GM21390 (cell line): ENCODE measurements at regions not wholly inside any gene's neighbourhood (a gene's known extent, or its start where the extent isn't known, plus 50 kb on each side); places are given as distances from the start of the nearest gene placed in this dataset.

Source experiments
- ATAC-seq: cut with Tn5 transposase; IDR thresholded peaks from one replicate; pipeline ENCODE4 v1.9.1; 2021; ENCODE audit not compliant: unreplicated experiment

- ATAC-seq: no peak
Observed at GRCh38 chr5:175805256-175806011, 65.9 kb upstream of the CPLX2 start.

GRCh38 chr5:175808711-175809110, 62.7 kb upstream of the CPLX2 start:
- ATAC-seq: no peak

GRCh38 chr5:175809531-175810121, 61.8 kb upstream of the CPLX2 start:
- ATAC-seq: no peak

DNA sequence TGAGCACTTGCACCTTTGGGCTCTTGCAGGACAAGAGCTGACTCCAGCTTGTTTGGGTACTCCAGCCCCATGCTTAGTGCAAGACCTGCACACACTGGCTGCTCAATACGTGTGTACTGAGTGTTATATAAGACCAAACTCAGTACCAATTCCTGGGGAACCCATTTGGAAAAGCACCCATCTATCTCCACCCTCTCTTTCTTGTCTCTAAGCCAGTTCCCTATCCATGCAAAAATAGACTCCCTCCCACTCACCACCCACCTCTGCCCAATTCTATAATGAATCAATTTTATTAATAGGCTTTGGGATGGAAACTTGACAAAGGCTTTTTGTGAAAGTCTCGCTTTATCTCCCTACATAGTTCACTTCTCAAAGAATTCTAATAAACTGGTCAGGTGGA, 60.9 kb upstream of the CPLX2 start:
- no peak for ATAC-seq

GRCh38 chr5:175811589-175811988, 59.8 kb upstream of the CPLX2 start:
- no peak for ATAC-seq

- no peak for ATAC-seq
Observed at GRCh38 chr5:175813943-175814630, 57.3 kb upstream of the CPLX2 start.

GRCh38 chr5:175814691-175815090, 56.7 kb upstream of the CPLX2 start:
- no peak for ATAC-seq

GRCh38 chr5:175815126-175815913, 56.1 kb upstream of the CPLX2 start:
- ATAC-seq: no peak

- no peak for ATAC-seq
Observed at GRCh38 chr5:175816348-175816747, 55.0 kb upstream of the CPLX2 start.

DNA sequence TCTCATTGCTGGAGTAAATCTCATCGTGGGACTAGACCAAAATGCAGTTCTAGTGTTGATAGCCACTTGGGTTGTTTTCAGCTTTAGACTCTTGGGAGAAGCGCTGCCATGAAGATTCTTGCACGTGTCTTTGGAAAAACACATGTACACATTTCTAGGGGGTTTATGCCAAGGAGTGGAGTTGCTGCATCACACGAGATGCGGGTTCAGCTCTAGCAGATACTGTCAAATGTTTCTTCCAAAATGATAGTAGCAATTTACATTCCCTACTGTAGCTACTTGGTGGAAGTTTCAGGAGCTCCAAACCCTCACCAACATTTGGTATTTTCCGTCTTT, 52.3 kb upstream of the CPLX2 start:
- ATAC-seq: no peak

DNA sequence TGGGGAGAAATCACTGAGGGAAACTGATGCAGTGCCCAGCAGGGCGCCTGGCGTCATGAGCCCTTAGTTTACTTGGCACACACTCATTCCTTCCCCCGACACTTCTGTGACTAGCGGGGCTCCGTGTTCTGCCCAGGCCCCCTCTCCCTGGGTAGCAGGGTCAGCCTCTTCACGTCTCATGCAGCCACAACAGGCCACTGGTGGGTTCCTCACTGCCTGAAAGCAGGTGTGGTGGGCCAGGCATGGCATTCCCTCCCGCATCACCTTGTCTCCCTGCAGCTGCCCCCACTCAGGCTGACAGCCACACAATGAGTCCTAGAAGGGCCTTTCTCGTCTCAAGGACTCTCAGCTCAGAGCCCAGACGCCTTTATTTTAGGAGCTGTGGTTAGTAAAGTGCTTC, 51.1 kb upstream of the CPLX2 start:
- ATAC-seq: no peak
